Dermis blood vessel endothelial cell (primary cell): ENCODE measurements at regions not wholly inside any gene's neighbourhood (a gene's known extent, or its start where the extent isn't known, plus 50 kb on each side); places are given as distances from the start of the nearest gene placed in this dataset.
"Not testable (repeated sequence)": the region's sequence is repeated elsewhere in the genome, so short reads cannot be mapped to it uniquely, and the experiment has no call there.

Experiments used
- DNase-seq: peaks from one replicate; pipeline ENCODE4 v3.0.0; 2010

- DNase-seq, result no peak
Measured at GRCh38 chr3:95565502-95565901, 1248.9 kb upstream of the EPHA6 start.

GRCh38 chr3:95567346-95567745 is 1247.0 kb upstream of the EPHA6 start:
- DNase-seq, result no peak

DNA sequence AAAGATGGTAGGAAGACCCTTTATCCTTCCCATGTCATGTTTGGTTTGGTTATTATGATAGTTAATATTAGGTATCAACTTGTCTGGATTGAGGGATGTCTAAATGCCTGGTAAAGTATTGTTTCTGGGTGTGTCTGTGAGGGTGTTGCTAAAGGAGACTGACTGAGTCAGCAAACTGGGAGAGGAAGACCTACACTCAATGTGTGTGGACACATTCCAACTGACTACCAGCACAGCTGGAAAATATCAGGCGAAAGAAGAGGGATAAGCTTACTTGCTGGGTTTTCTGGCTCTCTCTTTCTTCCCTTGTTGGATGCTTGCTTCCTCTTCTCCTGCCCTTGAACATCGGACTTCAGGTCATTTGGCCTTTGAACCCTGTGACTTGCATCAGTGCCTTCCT is 1227.6 kb upstream of the EPHA6 start:
- DNase-seq, result no peak

DNA sequence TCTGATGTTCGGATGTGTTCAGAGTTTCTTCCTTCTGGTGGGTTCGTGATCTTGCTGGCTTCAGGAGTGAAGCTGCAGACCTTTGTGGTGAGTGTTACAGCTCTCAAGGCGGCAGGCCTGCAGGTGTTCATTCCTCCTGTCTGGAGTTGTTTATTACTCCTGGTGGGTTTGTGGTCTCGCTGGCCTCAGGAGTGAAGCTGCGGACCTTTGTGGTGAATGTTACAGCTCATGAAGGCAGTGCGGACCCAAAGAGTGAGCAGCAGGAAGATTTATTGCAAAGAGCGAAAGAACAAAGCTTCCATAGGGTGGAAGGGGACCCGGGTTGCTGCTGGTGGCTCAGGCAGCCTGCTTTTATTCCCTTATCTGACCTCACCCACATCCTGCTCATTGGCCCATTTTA is 1226.8 kb upstream of the EPHA6 start:
- DNase-seq, result not testable (repeated sequence)

GRCh38 chr3:95588473-95588872 is 1225.9 kb upstream of the EPHA6 start:
- DNase-seq, result no peak

GRCh38 chr3:95595416-95596075 is 1218.8 kb upstream of the EPHA6 start:
- no peak for DNase-seq

GRCh38 chr3:95607926-95608325 is 1206.5 kb upstream of the EPHA6 start:
- DNase-seq, result no peak

DNA sequence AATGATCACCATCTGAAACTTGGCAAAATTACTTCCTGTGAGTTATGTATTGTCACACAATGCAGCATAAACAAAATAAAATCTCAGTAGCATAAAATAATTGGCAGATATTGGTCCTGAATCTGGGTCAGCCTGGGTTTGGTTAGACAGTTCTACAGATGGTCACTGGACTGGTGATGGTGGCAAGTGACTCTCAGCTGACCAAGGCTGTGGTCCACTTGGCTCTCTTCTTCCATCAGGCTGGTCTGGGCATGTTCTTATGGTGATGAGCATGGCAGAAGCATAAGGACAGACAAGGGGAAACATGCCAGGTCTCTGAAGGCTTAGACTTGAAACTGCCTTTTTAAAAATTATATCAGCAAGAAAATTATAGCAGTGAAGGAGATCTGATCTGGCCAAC is 1205.0 kb upstream of the EPHA6 start:
- DNase-seq, result no peak

- no peak for DNase-seq
Measured at GRCh38 chr3:95612611-95613010, 1201.8 kb upstream of the EPHA6 start.

DNA sequence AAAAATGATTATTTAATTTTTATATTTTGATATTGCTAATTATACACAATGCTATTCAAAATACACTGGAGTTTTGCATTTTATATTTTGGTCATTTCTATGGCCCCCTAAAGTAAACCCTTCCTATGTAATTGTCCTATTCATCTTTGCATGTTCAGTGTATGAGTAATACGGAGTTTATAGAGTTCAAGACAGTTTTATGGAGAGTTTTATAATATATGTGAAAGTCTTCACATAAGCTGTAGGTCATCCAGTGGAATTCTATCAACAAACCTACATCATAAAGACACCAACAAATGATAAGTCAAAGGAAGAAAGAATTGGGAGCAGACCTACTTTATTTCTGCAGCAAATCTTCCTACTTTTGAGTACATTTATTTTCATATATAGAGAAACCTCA is 1200.4 kb upstream of the EPHA6 start:
- no peak for DNase-seq

DNA sequence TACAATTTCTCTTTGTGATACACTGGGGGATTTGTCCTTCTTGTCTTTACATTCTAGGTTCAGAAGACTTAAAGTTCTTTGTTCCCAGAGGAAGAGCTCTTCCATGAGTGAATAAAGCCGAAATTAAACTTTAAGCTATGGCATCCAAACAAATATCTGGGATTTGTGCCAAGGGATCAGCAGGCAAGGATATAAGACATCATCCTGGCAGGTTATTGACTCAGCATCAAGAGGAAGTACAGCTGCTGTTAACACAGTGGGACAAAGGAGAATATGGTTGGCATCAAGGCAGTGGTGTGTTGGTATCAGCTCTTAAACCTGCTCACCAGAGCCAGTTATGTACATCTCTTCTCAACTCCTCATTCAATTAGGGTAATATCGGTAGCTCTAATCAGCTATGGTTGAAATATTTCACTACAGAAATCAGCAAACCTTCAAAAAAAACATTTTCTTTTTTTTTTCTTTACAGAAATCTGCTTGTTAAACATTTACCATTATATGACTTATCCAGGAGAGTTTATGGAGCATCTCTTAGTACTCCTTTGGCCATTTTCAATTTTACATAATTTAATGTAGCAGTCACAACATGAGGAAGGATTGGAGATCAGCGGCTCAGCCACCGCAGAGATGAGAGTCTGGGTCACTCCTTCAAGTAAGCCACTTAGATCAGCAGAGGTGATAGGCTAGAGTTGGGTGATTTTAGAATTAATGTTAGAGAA is 1198.6 kb upstream of the EPHA6 start:
- no peak for DNase-seq

- DNase-seq, result no peak
Measured at GRCh38 chr3:95626107-95626506, 1188.3 kb upstream of the EPHA6 start.

DNA sequence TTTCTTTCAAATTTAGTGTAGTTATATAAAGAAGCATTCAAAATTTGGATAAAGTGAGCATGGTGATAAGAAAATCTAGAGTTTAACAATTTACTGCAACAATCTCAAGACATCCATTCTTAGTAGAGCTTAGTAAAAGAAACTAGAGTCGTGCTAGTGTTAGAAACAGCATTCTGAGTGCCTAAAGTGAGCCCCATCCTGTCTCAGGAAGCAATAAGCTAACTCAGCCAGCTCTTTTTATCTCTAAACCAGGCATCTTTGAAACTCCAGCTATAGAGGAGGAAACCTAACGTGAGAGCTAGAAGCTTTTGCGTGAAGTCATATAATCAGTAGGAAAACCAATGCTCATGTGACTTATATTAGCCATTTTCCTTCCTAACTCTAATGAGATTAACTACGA is 1187.1 kb upstream of the EPHA6 start:
- no peak for DNase-seq

GRCh38 chr3:95627697-95628096 is 1186.7 kb upstream of the EPHA6 start:
- no peak for DNase-seq

- no peak for DNase-seq
Measured at GRCh38 chr3:95629802-95630201, 1184.6 kb upstream of the EPHA6 start.

GRCh38 chr3:95645291-95645690 is 1169.1 kb upstream of the EPHA6 start:
- DNase-seq, result no peak

- DNase-seq, result no peak
Measured at GRCh38 chr3:95654570-95655362, 1159.6 kb upstream of the EPHA6 start.

DNA sequence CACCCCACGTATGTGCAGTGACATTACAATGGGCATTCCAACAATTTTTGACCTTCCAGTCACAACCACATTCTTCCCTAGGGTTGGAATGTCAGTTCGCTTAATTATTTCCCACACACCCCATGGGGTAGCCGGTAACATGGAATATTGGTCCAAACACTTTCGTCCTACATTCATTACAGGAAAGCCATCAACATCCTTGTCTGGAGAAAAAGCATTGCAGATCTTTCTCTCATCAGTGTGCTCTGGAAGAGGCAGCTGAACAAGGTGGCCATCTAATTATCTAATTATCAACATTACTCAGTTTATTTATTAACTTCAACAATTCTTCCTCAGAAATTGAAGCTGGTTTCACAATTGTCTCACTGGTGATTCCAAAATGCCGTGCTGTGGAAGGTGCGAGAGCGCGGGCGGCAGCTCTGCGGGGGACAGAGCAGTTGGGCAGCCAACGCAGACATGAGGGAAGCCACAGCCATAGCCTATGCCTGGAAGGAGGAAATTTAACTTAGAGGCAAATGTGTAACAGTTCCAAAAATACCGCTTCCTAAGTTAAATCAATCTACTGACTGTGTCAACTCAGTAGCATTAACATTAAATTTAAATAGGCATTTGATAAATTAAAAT is 1158.9 kb upstream of the EPHA6 start:
- DNase-seq, result no peak

DNA sequence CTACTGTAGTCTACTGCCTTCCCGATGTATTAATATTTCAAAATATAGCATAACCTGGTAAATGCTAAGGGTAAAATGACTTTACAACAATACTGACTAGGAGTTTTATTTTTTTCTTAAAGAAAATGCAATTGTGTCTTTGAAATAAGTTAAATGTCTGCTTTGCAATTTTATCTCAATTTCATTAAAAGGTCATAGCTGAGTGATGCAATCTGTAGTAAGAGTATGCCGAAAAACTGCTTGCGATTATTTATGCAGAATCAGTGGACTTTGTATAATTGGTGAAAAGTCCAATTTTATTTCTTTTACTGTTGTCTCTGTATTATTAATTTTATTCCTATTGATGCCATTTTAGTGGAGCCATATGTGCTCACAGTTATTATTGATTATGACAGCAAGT is 1143.6 kb upstream of the EPHA6 start:
- no peak for DNase-seq

DNA sequence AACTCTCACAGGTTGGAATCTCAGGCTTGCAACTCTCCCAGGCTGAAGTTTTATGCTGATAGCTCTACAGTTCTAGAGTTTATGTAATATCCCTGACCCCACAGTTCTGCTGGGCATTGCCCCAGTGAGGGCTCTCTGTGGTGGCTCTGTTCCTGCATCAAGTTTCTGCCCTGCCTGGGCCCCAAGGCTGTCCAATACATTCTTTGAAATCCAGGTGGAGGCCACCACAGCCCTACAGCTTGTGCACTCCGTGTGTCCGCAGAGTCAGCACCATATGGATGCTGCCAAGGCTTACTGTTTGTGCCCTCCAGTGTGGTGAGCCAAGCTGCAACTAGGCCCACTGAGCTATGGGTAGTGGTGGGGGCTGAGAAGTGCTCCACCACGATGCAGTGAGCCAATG is 1141.2 kb upstream of the EPHA6 start:
- DNase-seq, result no peak

- DNase-seq, result no peak
Measured at GRCh38 chr3:95705786-95706418, 1108.5 kb upstream of the EPHA6 start.

DNA sequence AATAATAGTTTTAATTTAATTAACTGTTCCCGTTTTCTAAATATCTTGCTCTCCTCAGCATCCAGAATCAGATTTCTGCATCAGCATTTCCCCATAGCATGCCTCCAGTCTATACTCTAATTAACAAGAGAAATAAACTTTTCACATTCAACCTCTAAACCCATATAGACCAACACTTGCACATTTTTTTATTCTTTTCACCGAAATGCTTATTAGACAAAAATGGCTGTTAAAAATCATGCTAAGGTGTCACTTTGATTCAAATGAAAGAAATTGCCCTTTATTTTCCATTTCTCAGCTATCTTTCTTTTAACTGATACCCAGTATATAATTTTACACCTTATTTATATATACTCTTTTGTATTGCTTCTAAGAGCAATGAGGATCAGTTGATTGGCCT is 1107.1 kb upstream of the EPHA6 start:
- DNase-seq, result no peak

- no peak for DNase-seq
Measured at GRCh38 chr3:95710684-95711083, 1103.7 kb upstream of the EPHA6 start.
